ENCODE measurements at regions not wholly inside any gene's neighbourhood (a gene's known extent, or its start where the extent isn't known, plus 50 kb on each side); places are given as distances from the start of the nearest gene placed in this dataset.

DNA sequence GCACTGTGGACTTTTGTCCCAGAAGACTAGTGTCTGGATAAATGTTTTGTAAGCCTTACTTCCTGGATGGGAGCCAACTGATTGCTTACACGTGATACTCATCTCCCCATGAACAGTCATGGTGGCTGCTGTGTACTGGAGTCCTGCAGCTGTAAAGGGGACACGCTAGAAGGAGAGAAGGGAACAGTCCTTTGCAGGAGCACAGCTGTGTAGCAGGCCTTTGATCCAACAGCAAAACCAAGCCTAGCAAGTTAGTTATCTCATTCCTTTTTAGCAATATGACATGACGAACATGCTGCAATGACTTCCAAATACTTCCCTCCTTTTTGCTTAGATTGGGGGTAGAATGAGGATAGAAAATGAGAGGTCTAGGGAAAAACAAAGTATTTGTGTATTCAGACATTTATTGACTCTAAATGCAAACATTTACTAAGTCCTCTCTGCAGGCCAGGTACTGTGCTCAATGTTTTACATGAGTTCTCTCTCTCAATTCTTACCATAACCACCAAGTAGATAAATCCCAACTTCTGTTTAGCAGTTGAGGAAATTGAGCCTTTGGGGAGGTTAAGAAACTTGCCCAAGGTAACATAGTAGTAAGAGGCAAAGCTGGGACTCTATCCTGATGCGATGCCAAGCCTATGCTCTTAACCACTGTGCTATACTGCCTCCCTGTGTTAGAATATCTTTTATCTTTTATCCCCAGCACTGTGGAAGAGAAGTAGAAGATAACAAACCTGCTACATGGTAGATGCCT is 55.4 kb upstream of the CD28 start:
- TF ChIP-seq, protein P1, sequence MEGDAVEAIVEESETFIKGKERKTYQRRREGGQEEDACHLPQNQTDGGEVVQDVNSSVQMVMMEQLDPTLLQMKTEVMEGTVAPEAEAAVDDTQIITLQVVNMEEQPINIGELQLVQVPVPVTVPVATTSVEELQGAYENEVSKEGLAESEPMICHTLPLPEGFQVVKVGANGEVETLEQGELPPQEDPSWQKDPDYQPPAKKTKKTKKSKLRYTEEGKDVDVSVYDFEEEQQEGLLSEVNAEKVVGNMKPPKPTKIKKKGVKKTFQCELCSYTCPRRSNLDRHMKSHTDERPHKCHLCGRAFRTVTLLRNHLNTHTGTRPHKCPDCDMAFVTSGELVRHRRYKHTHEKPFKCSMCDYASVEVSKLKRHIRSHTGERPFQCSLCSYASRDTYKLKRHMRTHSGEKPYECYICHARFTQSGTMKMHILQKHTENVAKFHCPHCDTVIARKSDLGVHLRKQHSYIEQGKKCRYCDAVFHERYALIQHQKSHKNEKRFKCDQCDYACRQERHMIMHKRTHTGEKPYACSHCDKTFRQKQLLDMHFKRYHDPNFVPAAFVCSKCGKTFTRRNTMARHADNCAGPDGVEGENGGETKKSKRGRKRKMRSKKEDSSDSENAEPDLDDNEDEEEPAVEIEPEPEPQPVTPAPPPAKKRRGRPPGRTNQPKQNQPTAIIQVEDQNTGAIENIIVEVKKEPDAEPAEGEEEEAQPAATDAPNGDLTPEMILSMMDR (IDR thresholded peaks at IDR 0.05), result peak in 2 of 3 experiments; percentile 19 to 39
- no peak for TF ChIP-seq POLR2AphosphoS5 (IDR thresholded peaks at IDR 0.05)

Data from esophagus muscularis mucosa (tissue), 3 donors.